ENCODE measurements at regions not wholly inside any gene's neighbourhood (a gene's known extent, or its start where the extent isn't known, plus 50 kb on each side); places are given as distances from the start of the nearest gene placed in this dataset.

- Histone ChIP-seq H3K4me3 (ENCODE audit: low read depth, low read length, poor library complexity, severe bottlenecking) (no peak overlapping the region), H3K36me3 (ENCODE audit: insufficient read depth, low read length) (no peaks in the 10 kb centered on the region), H3F3A (ENCODE audit: insufficient read depth, low read length) (no peaks in the 10 kb centered on the region), H3K27ac (ENCODE audit: low read depth, low read length, poor library complexity, severe bottlenecking) (no peak overlapping the region), H3K79me2 (ENCODE audit: insufficient read depth, low read length) (no peaks in the 10 kb centered on the region), H4K20me1 (ENCODE audit: insufficient read depth, low read length) (no peaks in the 10 kb centered on the region), H3K9me2 (ENCODE audit: low read depth, low read length) (no peaks in the 10 kb centered on the region), H3K4me1 (ENCODE audit: insufficient read depth, low read length, severe bottlenecking) (no peaks in the 10 kb centered on the region), H3K9ac (ENCODE audit: low read length) (no peak overlapping the region), H3K9me3 (ENCODE audit: low read length) (no peaks in the 10 kb centered on the region), H3K4me2 (ENCODE audit: low read length) (no peak overlapping the region), H3K27me3 (ENCODE audit: insufficient read depth, low read length) (no peaks in the 10 kb centered on the region), H2AFZ (ENCODE audit: low read length) (no peak overlapping the region)
- TF ChIP-seq EZH2 (IDR thresholded peaks at IDR 0.05; ENCODE audit: borderline replicate concordance, low read length) (no peak), CTCF (IDR thresholded peaks at IDR 0.05; ENCODE audit: low read length) (no peak)
Measured at GRCh38 chr5:174982485-174982884, 258.1 kb downstream of the MSX2 start.

GRCh38 chr5:174981416-174981815 is 257.0 kb downstream of the MSX2 start:
- TF ChIP-seq CTCF (IDR thresholded peaks at IDR 0.05; ENCODE audit: low read length) (no peak), EZH2 (IDR thresholded peaks at IDR 0.05; ENCODE audit: borderline replicate concordance, low read length) (no peak)
- no peak overlapping the region for H3K4me2 ChIP-seq (ENCODE audit: low read length)
- H3K27me3 ChIP-seq (ENCODE audit: insufficient read depth, low read length), result no peaks in the 10 kb centered on the region
- H3K9me2 ChIP-seq (ENCODE audit: low read depth, low read length), result no peaks in the 10 kb centered on the region
- H3K9ac ChIP-seq (ENCODE audit: low read length), result no peak overlapping the region
- H3K27ac ChIP-seq (ENCODE audit: low read depth, low read length, poor library complexity, severe bottlenecking), result no peak overlapping the region
- no peaks in the 10 kb centered on the region for H3K4me1 ChIP-seq (ENCODE audit: insufficient read depth, low read length, severe bottlenecking)
- no peak overlapping the region for H2AFZ ChIP-seq (ENCODE audit: low read length)
- H3F3A ChIP-seq (ENCODE audit: insufficient read depth, low read length), result no peaks in the 10 kb centered on the region
- no peaks in the 10 kb centered on the region for H3K9me3 ChIP-seq (ENCODE audit: low read length)
- no peaks in the 10 kb centered on the region for H3K36me3 ChIP-seq (ENCODE audit: insufficient read depth, low read length)
- no peaks in the 10 kb centered on the region for H4K20me1 ChIP-seq (ENCODE audit: insufficient read depth, low read length)
- no peaks in the 10 kb centered on the region for H3K79me2 ChIP-seq (ENCODE audit: insufficient read depth, low read length)
- H3K4me3 ChIP-seq (ENCODE audit: low read depth, low read length, poor library complexity, severe bottlenecking), result no peak overlapping the region

GRCh38 chr5:174980952-174981351 is 256.6 kb downstream of the MSX2 start:
- Histone ChIP-seq H3K27me3 (ENCODE audit: insufficient read depth, low read length) (no peaks in the 10 kb centered on the region), H3K79me2 (ENCODE audit: insufficient read depth, low read length) (no peaks in the 10 kb centered on the region)

More at GRCh38 chr5:174980952-174981351, 256.6 kb downstream of the MSX2 start:
- Histone ChIP-seq H3K9me3 (ENCODE audit: low read length) (no peaks in the 10 kb centered on the region), H4K20me1 (ENCODE audit: insufficient read depth, low read length) (no peaks in the 10 kb centered on the region), H3K4me1 (ENCODE audit: insufficient read depth, low read length, severe bottlenecking) (no peaks in the 10 kb centered on the region), H3K9ac (ENCODE audit: low read length) (no peak overlapping the region), H3K4me3 (ENCODE audit: low read depth, low read length, poor library complexity, severe bottlenecking) (no peak overlapping the region), H3F3A (ENCODE audit: insufficient read depth, low read length) (no peaks in the 10 kb centered on the region), H3K36me3 (ENCODE audit: insufficient read depth, low read length) (no peaks in the 10 kb centered on the region), H3K27ac (ENCODE audit: low read depth, low read length, poor library complexity, severe bottlenecking) (no peak overlapping the region), H2AFZ (ENCODE audit: low read length) (no peak overlapping the region), H3K4me2 (ENCODE audit: low read length) (no peak overlapping the region), H3K9me2 (ENCODE audit: low read depth, low read length) (no peaks in the 10 kb centered on the region)
- TF ChIP-seq CTCF (IDR thresholded peaks at IDR 0.05; ENCODE audit: low read length), result no peak

Measured in OCI-LY1 (cell line).